DMS79 (cell line): ENCODE measurements at regions not wholly inside any gene's neighbourhood (a gene's known extent, or its start where the extent isn't known, plus 50 kb on each side); places are given as distances from the start of the nearest gene placed in this dataset.

ENCODE experiments used
- DNase-seq: peaks from one replicate; lab custom pipeline; 2025; lab: John Stamatoyannopoulos, UW

- no peak for DNase-seq
These were observed 111.5 kb upstream of the EYS start for GRCh38 chr6:65818576-65818975.

DNA sequence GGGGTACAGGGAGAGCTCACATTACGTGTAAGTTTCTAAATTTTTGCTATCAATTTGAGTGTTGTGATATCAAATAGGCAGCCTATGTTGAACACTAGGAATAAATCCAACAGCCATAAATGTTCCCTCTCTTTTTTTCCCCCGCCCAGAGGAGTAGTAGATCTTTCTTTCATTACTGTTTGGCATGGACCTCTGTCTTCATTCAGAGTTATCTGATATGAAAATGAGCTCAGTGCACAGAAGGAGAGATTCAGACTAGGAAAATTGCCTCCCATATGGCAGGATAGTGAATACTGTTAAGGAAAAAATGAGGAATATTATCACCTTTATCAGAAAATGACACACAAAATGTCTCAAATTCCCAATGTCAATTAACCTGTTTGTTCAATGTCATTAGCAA lies 110.0 kb upstream of the EYS start:
- no peak for DNase-seq

DNA sequence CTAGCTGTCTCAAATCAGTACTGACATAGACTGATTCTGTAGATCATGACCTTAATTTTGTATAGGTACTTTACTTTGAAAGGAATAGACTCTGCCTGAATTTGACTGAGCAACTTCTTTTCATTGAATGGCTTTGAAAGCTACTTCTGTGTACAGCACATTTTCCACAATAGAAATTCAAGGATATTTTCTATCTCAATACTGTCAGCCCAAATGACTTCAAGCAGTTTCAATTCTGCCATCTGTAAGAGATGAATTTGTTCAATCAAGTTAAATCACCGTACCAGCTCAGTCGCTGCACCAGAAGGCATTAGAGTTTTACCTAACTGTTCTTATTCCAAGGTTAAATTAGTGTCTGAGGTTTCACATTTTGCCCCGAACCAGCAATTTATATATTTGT lies 107.0 kb upstream of the EYS start:
- DNase-seq: no peak

DNA sequence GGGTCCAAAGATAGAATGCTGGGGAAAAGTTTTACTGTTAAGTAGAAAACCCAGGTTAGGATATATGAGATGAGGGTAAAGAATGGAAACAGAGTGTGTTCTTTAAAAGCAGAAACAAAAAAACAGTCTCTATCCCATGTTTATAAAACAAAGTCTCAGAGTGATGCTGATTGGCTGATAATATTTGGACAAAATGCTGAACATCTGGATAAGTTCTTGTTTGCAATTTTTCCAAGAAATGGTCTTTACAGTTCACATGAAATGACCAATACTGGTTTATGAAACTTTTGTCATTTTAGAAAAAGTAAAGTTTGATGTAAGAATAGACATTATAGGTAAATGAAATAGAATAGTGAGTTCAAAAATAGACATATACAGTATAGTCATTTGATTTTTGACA lies 96.2 kb upstream of the EYS start:
- no peak for DNase-seq

- DNase-seq: no peak
These were observed 92.4 kb upstream of the EYS start for GRCh38 chr6:65799389-65799788.

- DNase-seq: no peak
These were observed 91.4 kb upstream of the EYS start for GRCh38 chr6:65798280-65799014.

GRCh38 chr6:65790666-65791065 lies 83.6 kb upstream of the EYS start:
- DNase-seq: no peak

- DNase-seq: no peak
These were observed 80.8 kb upstream of the EYS start for GRCh38 chr6:65787787-65788186.

DNA sequence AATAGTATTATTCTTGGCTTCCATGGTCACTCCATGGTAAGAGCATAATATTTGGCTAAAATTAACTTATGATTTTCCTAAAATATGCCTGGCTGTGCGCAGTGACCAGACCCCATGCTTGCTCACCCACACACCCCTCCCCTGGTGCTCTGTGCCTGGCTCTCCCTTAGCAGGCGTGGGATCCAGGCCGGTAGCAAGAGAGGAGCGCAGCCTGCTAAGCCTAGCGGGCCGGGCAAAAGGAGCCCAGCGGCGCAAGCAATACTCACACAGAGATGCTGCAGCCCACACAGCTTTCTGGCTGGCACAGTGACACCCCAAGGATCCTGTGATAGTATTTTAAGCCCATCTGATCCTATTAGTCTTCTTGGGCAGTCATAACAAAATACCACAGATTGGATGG lies 79.8 kb upstream of the EYS start:
- DNase-seq: no peak

DNA sequence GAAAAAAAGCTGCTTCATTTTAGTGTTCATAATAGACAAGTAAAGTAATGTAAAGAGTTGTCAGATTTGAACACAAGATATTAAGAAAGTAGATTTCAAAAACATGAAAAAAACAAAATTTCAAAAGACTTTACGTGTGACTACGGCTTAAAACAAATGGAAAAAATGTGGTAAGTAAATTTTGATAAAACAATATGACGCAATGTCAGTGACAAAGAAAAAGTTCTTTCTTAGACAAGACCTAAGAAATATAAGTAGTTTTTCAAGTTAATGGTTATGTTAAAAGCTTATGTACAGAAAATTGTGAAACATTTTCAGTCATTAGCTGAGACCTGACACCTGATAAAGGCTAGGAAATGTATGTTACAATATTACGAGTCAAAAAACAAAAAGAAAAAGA lies 73.7 kb upstream of the EYS start:
- DNase-seq: no peak

- DNase-seq: no peak
These were observed 69.3 kb upstream of the EYS start for GRCh38 chr6:65776332-65776731.

DNA sequence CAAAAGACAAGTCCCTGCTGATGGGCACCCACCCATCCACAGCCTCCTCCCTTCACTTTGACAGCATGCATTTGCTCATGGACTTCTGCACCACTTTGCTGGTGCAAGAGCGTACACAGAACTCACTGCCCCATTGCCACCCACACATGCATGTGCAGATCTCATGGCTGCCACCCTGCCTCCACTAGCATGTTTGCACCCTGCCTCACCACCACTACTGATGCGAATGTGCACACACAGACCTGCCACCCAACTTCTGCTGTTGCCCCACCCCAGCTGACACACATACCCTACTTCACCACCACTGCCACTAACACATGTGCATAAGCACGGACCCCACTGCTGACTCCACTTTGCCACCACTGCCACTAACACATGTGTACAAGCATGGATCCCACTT lies 64.9 kb upstream of the EYS start:
- no peak for DNase-seq

- DNase-seq: no peak
These were observed 54.9 kb upstream of the EYS start for GRCh38 chr6:65761890-65762289.

- no peak for DNase-seq
These were observed 53.3 kb upstream of the EYS start for GRCh38 chr6:65760285-65760684.
